ENCODE measurements at regions not wholly inside any gene's neighbourhood (a gene's known extent, or its start where the extent isn't known, plus 50 kb on each side); places are given as distances from the start of the nearest gene placed in this dataset.

- TF ChIP-seq ZFX (IDR thresholded peaks at IDR 0.05; ENCODE audit: borderline replicate concordance): no peak
- TF ChIP-seq, protein P1, sequence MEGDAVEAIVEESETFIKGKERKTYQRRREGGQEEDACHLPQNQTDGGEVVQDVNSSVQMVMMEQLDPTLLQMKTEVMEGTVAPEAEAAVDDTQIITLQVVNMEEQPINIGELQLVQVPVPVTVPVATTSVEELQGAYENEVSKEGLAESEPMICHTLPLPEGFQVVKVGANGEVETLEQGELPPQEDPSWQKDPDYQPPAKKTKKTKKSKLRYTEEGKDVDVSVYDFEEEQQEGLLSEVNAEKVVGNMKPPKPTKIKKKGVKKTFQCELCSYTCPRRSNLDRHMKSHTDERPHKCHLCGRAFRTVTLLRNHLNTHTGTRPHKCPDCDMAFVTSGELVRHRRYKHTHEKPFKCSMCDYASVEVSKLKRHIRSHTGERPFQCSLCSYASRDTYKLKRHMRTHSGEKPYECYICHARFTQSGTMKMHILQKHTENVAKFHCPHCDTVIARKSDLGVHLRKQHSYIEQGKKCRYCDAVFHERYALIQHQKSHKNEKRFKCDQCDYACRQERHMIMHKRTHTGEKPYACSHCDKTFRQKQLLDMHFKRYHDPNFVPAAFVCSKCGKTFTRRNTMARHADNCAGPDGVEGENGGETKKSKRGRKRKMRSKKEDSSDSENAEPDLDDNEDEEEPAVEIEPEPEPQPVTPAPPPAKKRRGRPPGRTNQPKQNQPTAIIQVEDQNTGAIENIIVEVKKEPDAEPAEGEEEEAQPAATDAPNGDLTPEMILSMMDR (IDR thresholded peaks at IDR 0.05): no peak
- no peak overlapping the region for H3K27ac ChIP-seq
Observed at GRCh38 chr19:29413435-29413834, 112.4 kb upstream of the VSTM2B start.

DNA sequence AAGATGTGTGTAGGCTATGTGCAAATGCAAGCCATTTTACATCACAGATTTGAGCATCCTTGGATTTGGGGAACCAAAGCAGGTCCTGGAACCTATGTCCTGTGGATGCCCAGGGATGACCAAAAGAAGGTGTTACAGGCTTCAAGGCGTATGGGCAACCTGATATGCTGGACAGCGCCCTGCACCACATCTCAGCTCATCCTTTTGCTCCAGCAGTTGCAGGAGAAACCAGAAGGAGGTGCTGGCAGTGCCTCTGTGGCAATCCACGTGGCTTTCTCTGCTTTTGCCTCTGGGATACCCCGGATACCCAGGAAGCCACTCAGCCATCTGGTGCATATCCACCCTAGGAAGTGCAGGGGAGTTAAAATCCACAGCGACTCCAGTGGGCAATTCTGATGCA is 110.3 kb upstream of the VSTM2B start:
- TF ChIP-seq, protein P1 (IDR thresholded peaks at IDR 0.05): no peak
- TF ChIP-seq ZFX (IDR thresholded peaks at IDR 0.05; ENCODE audit: borderline replicate concordance): no peak
- H3K27ac ChIP-seq: no peak overlapping the region

GRCh38 chr19:29417048-29417447 is 108.7 kb upstream of the VSTM2B start:
- no peak for TF ChIP-seq ZFX (IDR thresholded peaks at IDR 0.05; ENCODE audit: borderline replicate concordance)
- TF ChIP-seq, protein P1 (IDR thresholded peaks at IDR 0.05): no peak
- H3K27ac ChIP-seq: no peak overlapping the region

DNA sequence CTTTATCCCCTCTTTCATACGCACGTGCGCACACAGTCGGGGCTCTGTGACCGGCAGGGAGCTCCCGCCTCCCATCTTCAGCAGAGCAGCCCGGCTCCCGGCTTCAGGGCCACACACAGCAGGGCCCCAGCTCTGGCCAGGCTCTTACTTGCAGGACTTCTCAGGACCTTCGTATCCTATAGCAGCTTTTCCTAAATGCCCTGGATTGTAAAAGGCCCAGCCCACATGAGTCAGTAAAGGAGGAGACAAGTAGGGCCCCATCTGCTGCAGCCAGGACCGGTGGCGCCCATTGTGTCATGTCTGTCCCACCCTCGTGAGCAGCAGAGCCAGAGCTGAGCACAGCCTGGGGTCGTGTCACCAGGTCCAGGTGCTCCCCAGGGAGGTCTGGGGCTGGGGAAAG is 107.6 kb upstream of the VSTM2B start:
- no peak for TF ChIP-seq ZFX (IDR thresholded peaks at IDR 0.05; ENCODE audit: borderline replicate concordance)
- TF ChIP-seq, protein P1 (IDR thresholded peaks at IDR 0.05): no peak
- no peak overlapping the region for H3K27ac ChIP-seq

- TF ChIP-seq, protein P1 (IDR thresholded peaks at IDR 0.05): no peak
- TF ChIP-seq ZFX (IDR thresholded peaks at IDR 0.05; ENCODE audit: borderline replicate concordance): no peak
- H3K27ac ChIP-seq: no peak overlapping the region
Observed at GRCh38 chr19:29420065-29420464, 105.7 kb upstream of the VSTM2B start.

GRCh38 chr19:29420482-29421195 is 105.2 kb upstream of the VSTM2B start:
- TF ChIP-seq ZFX (IDR thresholded peaks at IDR 0.05; ENCODE audit: borderline replicate concordance): no peak
- TF ChIP-seq, protein P1 (IDR thresholded peaks at IDR 0.05): no peak
- H3K27ac ChIP-seq: no peak overlapping the region

DNA sequence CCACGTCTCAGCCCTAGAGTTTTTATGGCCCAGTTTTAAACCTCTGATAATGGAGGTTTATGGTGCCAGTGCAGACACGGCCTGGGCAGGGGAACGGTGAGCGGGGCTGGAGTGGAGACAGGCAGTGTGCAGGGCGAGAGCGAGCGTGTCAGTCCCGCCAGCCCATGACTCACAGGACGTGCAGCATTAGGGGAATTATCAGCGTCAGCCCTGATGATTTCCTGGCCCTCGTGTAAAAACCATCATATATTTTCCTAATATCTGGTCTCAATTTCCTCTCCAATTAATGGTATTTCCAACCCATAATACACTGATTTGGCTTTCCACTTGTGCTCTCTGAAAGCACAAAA is 104.6 kb upstream of the VSTM2B start:
- no peak for TF ChIP-seq ZFX (IDR thresholded peaks at IDR 0.05; ENCODE audit: borderline replicate concordance)
- TF ChIP-seq, protein P1 (IDR thresholded peaks at IDR 0.05): no peak
- no peak overlapping the region for H3K27ac ChIP-seq

All from 22Rv1 (cell line).